Ishikawa (cell line): ENCODE measurements at regions not wholly inside any gene's neighbourhood (a gene's known extent, or its start where the extent isn't known, plus 50 kb on each side); places are given as distances from the start of the nearest gene placed in this dataset.

Source experiments
- CEBPB ChIP-seq: IDR thresholded peaks from 2 replicates; pipeline ENCODE4 v1.6.1; 2012
- CREB1 ChIP-seq: IDR thresholded peaks from 2 replicates; pipeline ENCODE4 v1.6.1; 2012; ENCODE audit warnings: low read depth
- EGR1 ChIP-seq: IDR thresholded peaks from 2 replicates; pipeline ENCODE4 v1.6.1; 2012
- EP300 ChIP-seq: IDR thresholded peaks from 2 replicates; pipeline ENCODE4 v1.6.1; 2012; ENCODE audit warnings: borderline replicate concordance
- FOXM1 ChIP-seq: IDR thresholded peaks from 2 replicates; pipeline ENCODE4 v1.6.1; 2012; ENCODE audit warnings: low read depth, borderline replicate concordance
- NFIC ChIP-seq: IDR thresholded peaks from 2 replicates; pipeline ENCODE4 v1.6.1; 2012
- RAD21 ChIP-seq: IDR thresholded peaks from 2 replicates; pipeline ENCODE4 v1.6.1; 2012; ENCODE audit warnings: low read depth
- TAF1 ChIP-seq: IDR thresholded peaks from 2 replicates; pipeline ENCODE4 v1.6.1; 2012; ENCODE audit warnings: low read depth, mild to moderate bottlenecking
- TCF12 ChIP-seq: IDR thresholded peaks from 2 replicates; pipeline ENCODE4 v1.6.1; 2012; ENCODE audit warnings: low read depth
- TEAD4 ChIP-seq: IDR thresholded peaks from 2 replicates; pipeline ENCODE4 v1.6.1; 2012
- YY1 ChIP-seq: IDR thresholded peaks from 2 replicates; pipeline ENCODE4 v1.6.1; 2012; ENCODE audit warnings: low read depth
- ZBTB7A ChIP-seq: IDR thresholded peaks from 2 replicates; pipeline ENCODE4 v1.6.1; 2012; ENCODE audit warnings: low read depth
- TF ChIP-seq, protein P1 (sequence below): IDR thresholded peaks from 2 replicates; pipeline ENCODE4 v1.6.1; 2012; ENCODE audit warnings: low read depth, mild to moderate bottlenecking
- TF ChIP-seq, protein P2 (sequence below): IDR thresholded peaks from 2 replicates; pipeline ENCODE4 v1.6.1; 2012
- TF ChIP-seq, protein P3 (sequence below): IDR thresholded peaks from 2 replicates; pipeline ENCODE4 v1.6.1; 2012

DNA sequence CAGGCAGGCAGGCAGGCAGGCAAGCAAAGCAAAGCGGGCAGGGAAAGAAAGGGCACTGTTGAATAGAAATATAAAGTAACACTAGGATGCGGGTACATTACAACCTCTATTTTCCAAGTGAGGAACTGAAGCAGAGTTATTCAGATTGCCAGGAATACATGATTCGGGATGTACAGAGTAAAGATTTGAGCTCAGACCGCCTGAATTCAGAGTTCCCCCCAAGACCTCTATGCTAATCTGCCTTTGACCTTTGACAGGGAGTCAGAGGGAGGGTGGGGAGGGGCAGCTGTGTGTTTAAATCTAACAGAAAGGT, 271.9 kb upstream of the SMIM31 start:
- TF ChIP-seq NFIC = no peak
- no peak for TF ChIP-seq TCF12

GRCh38 chr4:164482758-164483157, 271.2 kb upstream of the SMIM31 start:
- TF ChIP-seq TAF1 (no peak), TEAD4 (no peak), EP300 (no peak), YY1 (no peak), ZBTB7A (no peak), CREB1 (no peak), CEBPB (no peak), EGR1 (no peak), FOXM1 (no peak), RAD21 (no peak), TCF12 (no peak), NFIC (no peak)
- TF ChIP-seq, protein P1, sequence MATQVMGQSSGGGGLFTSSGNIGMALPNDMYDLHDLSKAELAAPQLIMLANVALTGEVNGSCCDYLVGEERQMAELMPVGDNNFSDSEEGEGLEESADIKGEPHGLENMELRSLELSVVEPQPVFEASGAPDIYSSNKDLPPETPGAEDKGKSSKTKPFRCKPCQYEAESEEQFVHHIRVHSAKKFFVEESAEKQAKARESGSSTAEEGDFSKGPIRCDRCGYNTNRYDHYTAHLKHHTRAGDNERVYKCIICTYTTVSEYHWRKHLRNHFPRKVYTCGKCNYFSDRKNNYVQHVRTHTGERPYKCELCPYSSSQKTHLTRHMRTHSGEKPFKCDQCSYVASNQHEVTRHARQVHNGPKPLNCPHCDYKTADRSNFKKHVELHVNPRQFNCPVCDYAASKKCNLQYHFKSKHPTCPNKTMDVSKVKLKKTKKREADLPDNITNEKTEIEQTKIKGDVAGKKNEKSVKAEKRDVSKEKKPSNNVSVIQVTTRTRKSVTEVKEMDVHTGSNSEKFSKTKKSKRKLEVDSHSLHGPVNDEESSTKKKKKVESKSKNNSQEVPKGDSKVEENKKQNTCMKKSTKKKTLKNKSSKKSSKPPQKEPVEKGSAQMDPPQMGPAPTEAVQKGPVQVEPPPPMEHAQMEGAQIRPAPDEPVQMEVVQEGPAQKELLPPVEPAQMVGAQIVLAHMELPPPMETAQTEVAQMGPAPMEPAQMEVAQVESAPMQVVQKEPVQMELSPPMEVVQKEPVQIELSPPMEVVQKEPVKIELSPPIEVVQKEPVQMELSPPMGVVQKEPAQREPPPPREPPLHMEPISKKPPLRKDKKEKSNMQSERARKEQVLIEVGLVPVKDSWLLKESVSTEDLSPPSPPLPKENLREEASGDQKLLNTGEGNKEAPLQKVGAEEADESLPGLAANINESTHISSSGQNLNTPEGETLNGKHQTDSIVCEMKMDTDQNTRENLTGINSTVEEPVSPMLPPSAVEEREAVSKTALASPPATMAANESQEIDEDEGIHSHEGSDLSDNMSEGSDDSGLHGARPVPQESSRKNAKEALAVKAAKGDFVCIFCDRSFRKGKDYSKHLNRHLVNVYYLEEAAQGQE = no peak
- TF ChIP-seq, protein P2, sequence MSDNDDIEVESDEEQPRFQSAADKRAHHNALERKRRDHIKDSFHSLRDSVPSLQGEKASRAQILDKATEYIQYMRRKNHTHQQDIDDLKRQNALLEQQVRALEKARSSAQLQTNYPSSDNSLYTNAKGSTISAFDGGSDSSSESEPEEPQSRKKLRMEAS = no peak
- TF ChIP-seq, protein P3, sequence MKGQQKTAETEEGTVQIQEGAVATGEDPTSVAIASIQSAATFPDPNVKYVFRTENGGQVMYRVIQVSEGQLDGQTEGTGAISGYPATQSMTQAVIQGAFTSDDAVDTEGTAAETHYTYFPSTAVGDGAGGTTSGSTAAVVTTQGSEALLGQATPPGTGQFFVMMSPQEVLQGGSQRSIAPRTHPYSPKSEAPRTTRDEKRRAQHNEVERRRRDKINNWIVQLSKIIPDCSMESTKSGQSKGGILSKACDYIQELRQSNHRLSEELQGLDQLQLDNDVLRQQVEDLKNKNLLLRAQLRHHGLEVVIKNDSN = no peak

GRCh38 chr4:164483711-164484110, 270.2 kb upstream of the SMIM31 start:
- TF ChIP-seq, protein P3 = no peak
- TF ChIP-seq, protein P1 = no peak
- TF ChIP-seq TAF1 = no peak

DNA sequence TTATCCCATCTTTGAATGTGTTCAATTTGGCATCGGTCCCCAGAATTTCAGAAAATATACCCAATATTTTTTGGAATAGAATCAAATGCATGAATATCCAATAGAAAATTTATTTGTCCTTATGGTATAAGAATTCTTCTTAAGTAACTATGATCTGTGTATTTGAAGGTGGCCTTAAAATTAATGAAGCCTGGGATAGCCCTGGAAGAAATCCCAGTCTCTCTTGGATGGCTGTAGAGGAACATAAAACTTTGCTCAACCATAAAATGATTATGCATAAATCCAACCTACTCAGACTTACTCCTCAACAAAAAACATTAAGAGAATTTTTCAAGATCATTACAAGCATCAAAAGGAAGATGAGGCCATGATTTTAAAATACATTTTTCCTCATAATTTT, 269.4 kb upstream of the SMIM31 start:
- TF ChIP-seq NFIC = no peak
- no peak for TF ChIP-seq TEAD4
- TF ChIP-seq EP300 = no peak
- TF ChIP-seq YY1 = no peak
- no peak for TF ChIP-seq TCF12
- no peak for TF ChIP-seq CEBPB
- TF ChIP-seq TAF1 = no peak
- TF ChIP-seq FOXM1 = no peak
- TF ChIP-seq, protein P3 = no peak
- TF ChIP-seq CREB1 = no peak
- no peak for TF ChIP-seq ZBTB7A
- no peak for TF ChIP-seq RAD21
- TF ChIP-seq, protein P2 = no peak
- TF ChIP-seq EGR1 = no peak

DNA sequence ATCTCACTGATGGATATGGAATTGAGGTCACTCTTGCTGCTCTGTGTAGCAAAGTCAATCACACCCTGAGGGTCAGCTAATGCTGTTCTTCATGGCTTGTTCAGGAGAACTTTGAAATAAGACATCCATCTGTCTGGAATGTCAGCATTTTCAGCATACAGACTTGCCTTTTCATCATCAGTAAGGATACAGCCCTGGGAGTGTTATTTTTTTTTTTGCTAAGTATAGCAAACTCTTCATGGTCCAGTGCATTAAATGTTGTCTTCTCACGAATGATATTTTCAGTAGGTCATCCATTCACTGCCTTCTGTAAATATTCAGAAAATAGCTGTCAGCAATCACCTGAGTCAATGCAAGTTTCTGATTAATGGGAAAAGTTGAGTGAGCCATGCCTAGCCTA, 268.8 kb upstream of the SMIM31 start:
- TF ChIP-seq CEBPB (no peak), TCF12 (peak; percentile 32; the same call in 1 of the 2 replicates), FOXM1 (0 out of 2 replicates have a peak, but pooled peaks have one; percentile 32), RAD21 (no peak), CREB1 (no peak), EP300 (peak; percentile 57), TEAD4 (0 out of 2 replicates have a peak, but pooled peaks have one; percentile 20)
- TF ChIP-seq, protein P2 = no peak

DNA sequence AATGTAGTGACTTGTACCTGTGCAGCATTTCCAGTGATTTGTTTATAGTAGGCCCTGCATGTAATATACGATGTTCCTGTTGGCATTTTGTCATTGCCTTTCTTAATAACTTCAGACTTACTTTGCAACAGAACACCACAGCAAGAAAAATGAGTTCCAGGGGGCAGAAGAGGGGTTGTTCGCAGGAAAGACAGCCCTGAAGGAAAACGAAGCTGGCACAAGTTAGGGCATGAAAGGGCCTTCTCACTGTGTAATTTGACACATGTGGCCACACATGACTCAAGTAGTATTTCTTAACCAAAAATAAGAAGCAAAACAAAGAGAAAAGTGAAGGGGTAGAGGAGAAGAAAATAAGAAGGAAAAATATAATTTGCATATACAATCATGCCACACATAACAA, 265.8 kb upstream of the SMIM31 start:
- TF ChIP-seq TAF1 = no peak

GRCh38 chr4:164501074-164501473, 252.9 kb upstream of the SMIM31 start:
- TF ChIP-seq TEAD4 = peak; percentile 61
- 0 out of 2 replicates have a peak, but pooled peaks have one; percentile 18 for TF ChIP-seq NFIC
- TF ChIP-seq TCF12 = no peak
- peak; percentile 28; the same call in 1 of the 2 replicates for TF ChIP-seq EP300
